ENCODE measurements at regions not wholly inside any gene's neighbourhood (a gene's known extent, or its start where the extent isn't known, plus 50 kb on each side); places are given as distances from the start of the nearest gene placed in this dataset.

GRCh38 chr18:62629031-62629430 is 86.3 kb upstream of the PHLPP1 start:
- H3K36me3 Mint-ChIP-seq (ENCODE audit: insufficient read depth in 2 of 2) = no peaks in the 10 kb centered on the region
- ATAC-seq (replicated peaks in 1 of 2) (no peak), DNase-seq (no peak)
- H3K27me3 Mint-ChIP-seq (ENCODE audit: low read depth) = peaks cover 6% of the 10 kb centered on the region
- H3K4me3 Mint-ChIP-seq = no peak overlapping the region
- no peak overlapping the region for H3K27ac Mint-ChIP-seq
- no peaks in the 10 kb centered on the region for H3K9me3 Mint-ChIP-seq
- H3K4me1 Mint-ChIP-seq (ENCODE audit: low read depth) = no peaks in the 10 kb centered on the region

- H3K36me3 Mint-ChIP-seq (ENCODE audit: insufficient read depth in 2 of 2) = no peaks in the 10 kb centered on the region
- ATAC-seq (replicated peaks in 1 of 2) (no peak), DNase-seq (no peak)
- H3K27ac Mint-ChIP-seq = no peak overlapping the region
- no peak overlapping the region for H3K4me3 Mint-ChIP-seq
- peaks cover 21% of the 10 kb centered on the region for H3K27me3 Mint-ChIP-seq (ENCODE audit: low read depth)
- no peaks in the 10 kb centered on the region for H3K4me1 Mint-ChIP-seq (ENCODE audit: low read depth)
- H3K9me3 Mint-ChIP-seq = no peaks in the 10 kb centered on the region
These were observed 84.2 kb upstream of the PHLPP1 start for GRCh38 chr18:62631173-62631572.

- no peak overlapping the region for H3K27ac Mint-ChIP-seq
- ATAC-seq (replicated peaks in 1 of 2) (no peak), DNase-seq (no peak)
- peaks cover 5% of the 10 kb centered on the region for H3K4me1 Mint-ChIP-seq (ENCODE audit: low read depth)
- no peaks in the 10 kb centered on the region for H3K36me3 Mint-ChIP-seq (ENCODE audit: insufficient read depth in 2 of 2)
- no peak overlapping the region for H3K4me3 Mint-ChIP-seq
- peaks cover 28% of the 10 kb centered on the region for H3K27me3 Mint-ChIP-seq (ENCODE audit: low read depth)
- H3K9me3 Mint-ChIP-seq = no peaks in the 10 kb centered on the region
These were observed 82.4 kb upstream of the PHLPP1 start for GRCh38 chr18:62632788-62633455.

GRCh38 chr18:62634458-62634857 is 80.9 kb upstream of the PHLPP1 start:
- ATAC-seq (replicated peaks in 1 of 2) (no peak), DNase-seq (no peak)
- H3K27ac Mint-ChIP-seq = no peak overlapping the region
- no peaks in the 10 kb centered on the region for H3K9me3 Mint-ChIP-seq
- peaks cover 37% of the 10 kb centered on the region for H3K27me3 Mint-ChIP-seq (ENCODE audit: low read depth)
- no peak overlapping the region for H3K4me3 Mint-ChIP-seq
- peaks cover 13% of the 10 kb centered on the region for H3K4me1 Mint-ChIP-seq (ENCODE audit: low read depth)
- H3K36me3 Mint-ChIP-seq (ENCODE audit: insufficient read depth in 2 of 2) = no peaks in the 10 kb centered on the region

- Mint-ChIP-seq H3K9me3 (no peaks in the 10 kb centered on the region), H3K27me3 (ENCODE audit: low read depth) (peaks cover 37% of the 10 kb centered on the region), H3K4me3 (no peak overlapping the region), H3K36me3 (ENCODE audit: insufficient read depth in 2 of 2) (no peaks in the 10 kb centered on the region), H3K27ac (no peak overlapping the region), H3K4me1 (ENCODE audit: low read depth) (peaks cover 13% of the 10 kb centered on the region)
- ATAC-seq (replicated peaks in 1 of 2) = no peak
- DNase-seq = no peak
These were observed 80.2 kb upstream of the PHLPP1 start for GRCh38 chr18:62634979-62635630.

GRCh38 chr18:62637403-62637802 is 77.9 kb upstream of the PHLPP1 start:
- no peak for DNase-seq
- H3K4me1 Mint-ChIP-seq (ENCODE audit: low read depth) = peaks cover 13% of the 10 kb centered on the region
- peaks cover 37% of the 10 kb centered on the region for H3K27me3 Mint-ChIP-seq (ENCODE audit: low read depth)
- no peaks in the 10 kb centered on the region for H3K9me3 Mint-ChIP-seq
- ATAC-seq (replicated peaks in 1 of 2) = no peak
- peak overlapping the region in 1 of 2 donors; percentile 76 for H3K4me3 Mint-ChIP-seq
- no peaks in the 10 kb centered on the region for H3K36me3 Mint-ChIP-seq (ENCODE audit: insufficient read depth in 2 of 2)
- H3K27ac Mint-ChIP-seq = peak overlapping the region; percentile 5

GRCh38 chr18:62637807-62638687 is 77.3 kb upstream of the PHLPP1 start:
- ATAC-seq (replicated peaks in 1 of 2) (peak; percentile 74 to 85), DNase-seq (peak; percentile 66 to 75)
- peak overlapping the region; percentile 80 for H3K27ac Mint-ChIP-seq
- H3K9me3 Mint-ChIP-seq = no peaks in the 10 kb centered on the region
- H3K4me3 Mint-ChIP-seq = peak overlapping the region; percentile 25 to 76
- H3K27me3 Mint-ChIP-seq (ENCODE audit: low read depth) = peaks cover 37% of the 10 kb centered on the region
- no peaks in the 10 kb centered on the region for H3K36me3 Mint-ChIP-seq (ENCODE audit: insufficient read depth in 2 of 2)
- peaks cover 13% of the 10 kb centered on the region for H3K4me1 Mint-ChIP-seq (ENCODE audit: low read depth)

- no peak for ATAC-seq (replicated peaks in 1 of 2)
- Mint-ChIP-seq H3K9me3 (no peaks in the 10 kb centered on the region), H3K4me3 (no peak overlapping the region), H3K36me3 (ENCODE audit: insufficient read depth in 2 of 2) (no peaks in the 10 kb centered on the region), H3K4me1 (ENCODE audit: low read depth) (peaks cover 5% of the 10 kb centered on the region), H3K27ac (no peak overlapping the region), H3K27me3 (ENCODE audit: low read depth) (peaks cover 12% of the 10 kb centered on the region)
- no peak for DNase-seq
These were observed 72.2 kb upstream of the PHLPP1 start for GRCh38 chr18:62643181-62643580.

- H3K4me1 Mint-ChIP-seq (ENCODE audit: low read depth) = no peaks in the 10 kb centered on the region
- ATAC-seq (replicated peaks in 1 of 2) (no peak), DNase-seq (no peak)
- H3K36me3 Mint-ChIP-seq (ENCODE audit: insufficient read depth in 2 of 2) = no peaks in the 10 kb centered on the region
- peaks cover 5% of the 10 kb centered on the region for H3K27me3 Mint-ChIP-seq (ENCODE audit: low read depth)
- H3K9me3 Mint-ChIP-seq = no peaks in the 10 kb centered on the region
- H3K4me3 Mint-ChIP-seq = no peak overlapping the region
- no peak overlapping the region for H3K27ac Mint-ChIP-seq
These were observed 70.6 kb upstream of the PHLPP1 start for GRCh38 chr18:62644773-62645172.

GRCh38 chr18:62647179-62647578 is 68.2 kb upstream of the PHLPP1 start:
- H3K4me1 Mint-ChIP-seq (ENCODE audit: low read depth) = no peaks in the 10 kb centered on the region
- DNase-seq = no peak
- ATAC-seq (replicated peaks in 1 of 2) = no peak
- no peak overlapping the region for H3K4me3 Mint-ChIP-seq
- no peaks in the 10 kb centered on the region for H3K36me3 Mint-ChIP-seq (ENCODE audit: insufficient read depth in 2 of 2)
- no peaks in the 10 kb centered on the region for H3K9me3 Mint-ChIP-seq
- peaks cover 15% of the 10 kb centered on the region for H3K27me3 Mint-ChIP-seq (ENCODE audit: low read depth)
- H3K27ac Mint-ChIP-seq = no peak overlapping the region

GRCh38 chr18:62648045-62648678 is 67.2 kb upstream of the PHLPP1 start:
- no peak overlapping the region for H3K4me3 Mint-ChIP-seq
- DNase-seq = no peak
- no peaks in the 10 kb centered on the region for H3K36me3 Mint-ChIP-seq (ENCODE audit: insufficient read depth in 2 of 2)
- H3K4me1 Mint-ChIP-seq (ENCODE audit: low read depth) = no peaks in the 10 kb centered on the region
- no peak for ATAC-seq (replicated peaks in 1 of 2)
- H3K27me3 Mint-ChIP-seq (ENCODE audit: low read depth) = peaks cover 15% of the 10 kb centered on the region
- no peaks in the 10 kb centered on the region for H3K9me3 Mint-ChIP-seq
- no peak overlapping the region for H3K27ac Mint-ChIP-seq

GRCh38 chr18:62651276-62652056 is 63.9 kb upstream of the PHLPP1 start:
- no peak for ATAC-seq (replicated peaks in 1 of 2)
- H3K36me3 Mint-ChIP-seq (ENCODE audit: insufficient read depth in 2 of 2) = no peaks in the 10 kb centered on the region

More at GRCh38 chr18:62651276-62652056, 63.9 kb upstream of the PHLPP1 start:
- no peak for DNase-seq
- Mint-ChIP-seq H3K27ac (no peak overlapping the region), H3K9me3 (no peaks in the 10 kb centered on the region), H3K4me3 (no peak overlapping the region), H3K27me3 (ENCODE audit: low read depth) (peaks cover 12% of the 10 kb centered on the region), H3K4me1 (ENCODE audit: low read depth) (no peaks in the 10 kb centered on the region)
